Retina (tissue), 1 donor: ENCODE measurements at regions not wholly inside any gene's neighbourhood (a gene's known extent, or its start where the extent isn't known, plus 50 kb on each side); places are given as distances from the start of the nearest gene placed in this dataset.
"Not testable (repeated sequence)": the region's sequence is repeated elsewhere in the genome, so short reads cannot be mapped to it uniquely, and the experiment has no call there.

Experiments
- DNase-seq: peaks from one replicate; pipeline ENCODE4 v3.0.0-alpha.2; 2016

- DNase-seq: no peak
These were observed 109.8 kb upstream of the HDX start for GRCh38 chrX:84611843-84612636.

DNA sequence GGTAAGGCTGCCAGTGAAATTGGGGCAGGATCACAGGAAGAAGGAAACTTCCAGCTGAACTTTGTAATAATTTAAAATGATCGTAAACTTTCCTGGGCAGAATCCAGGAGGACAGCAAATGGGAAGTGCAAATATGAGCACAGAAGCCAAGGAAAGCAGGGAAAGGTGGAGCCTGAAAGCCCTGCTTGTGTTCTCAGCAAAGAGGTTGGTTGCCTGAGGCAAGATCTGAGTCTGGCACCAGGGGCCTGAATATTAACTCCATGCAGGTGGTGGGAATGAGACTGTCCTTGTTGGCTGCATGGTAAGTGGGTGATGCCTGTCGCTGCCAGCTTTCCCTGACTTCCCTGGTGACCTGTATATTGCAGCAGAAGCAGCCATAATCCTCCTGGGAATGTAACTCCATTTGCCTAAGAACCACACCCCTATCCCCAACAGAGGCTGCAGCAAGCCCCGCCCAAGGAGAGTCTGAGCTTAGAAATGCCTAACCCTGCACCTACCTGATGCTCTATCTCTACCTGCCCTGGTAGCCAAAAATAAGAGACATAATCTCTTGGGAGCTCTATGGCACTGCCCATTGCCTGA lies 132.0 kb upstream of the HDX start:
- DNase-seq: no peak

- no peak for DNase-seq
These were observed 163.8 kb upstream of the HDX start for GRCh38 chrX:84666086-84666485.

DNA sequence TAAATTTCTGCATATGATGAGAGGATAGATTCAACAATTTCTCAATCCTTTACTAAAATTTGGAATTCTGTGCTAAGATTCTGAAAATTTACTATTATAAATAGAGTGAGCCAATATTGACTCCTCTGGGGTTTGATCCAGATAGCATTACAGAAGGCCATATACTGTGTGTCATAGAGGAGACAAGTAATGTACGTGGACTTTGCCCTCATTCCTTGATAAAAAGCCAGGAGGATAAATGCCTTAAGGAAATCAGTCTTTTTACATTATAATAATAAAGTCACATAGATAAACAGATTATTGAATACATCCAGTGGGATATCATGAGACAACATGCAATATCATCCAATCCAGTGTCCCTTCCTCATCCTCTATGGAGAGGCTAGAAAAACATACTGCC lies 188.0 kb upstream of the HDX start:
- no peak for DNase-seq

- DNase-seq: no peak
These were observed 207.7 kb upstream of the HDX start for GRCh38 chrX:84709987-84710386.

DNA sequence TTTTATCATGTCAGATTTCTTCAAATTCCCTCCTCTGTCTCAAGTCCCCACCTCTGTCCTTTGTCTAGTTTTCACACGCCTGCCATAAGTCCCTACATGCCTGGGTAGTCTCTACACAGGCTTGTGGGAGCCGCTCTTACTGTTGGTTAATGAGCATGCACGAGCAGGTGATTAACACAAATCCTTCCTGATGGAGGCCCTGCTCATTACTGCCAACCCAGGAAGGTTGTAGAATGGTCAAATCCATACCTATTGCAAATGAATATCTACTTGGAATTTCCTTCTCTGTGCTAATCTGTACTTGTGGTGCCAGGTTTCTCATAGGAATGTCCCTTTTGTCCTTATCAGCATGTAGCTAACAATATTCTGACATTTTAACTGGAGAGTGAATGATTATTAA lies 208.4 kb upstream of the HDX start:
- DNase-seq: no peak

DNA sequence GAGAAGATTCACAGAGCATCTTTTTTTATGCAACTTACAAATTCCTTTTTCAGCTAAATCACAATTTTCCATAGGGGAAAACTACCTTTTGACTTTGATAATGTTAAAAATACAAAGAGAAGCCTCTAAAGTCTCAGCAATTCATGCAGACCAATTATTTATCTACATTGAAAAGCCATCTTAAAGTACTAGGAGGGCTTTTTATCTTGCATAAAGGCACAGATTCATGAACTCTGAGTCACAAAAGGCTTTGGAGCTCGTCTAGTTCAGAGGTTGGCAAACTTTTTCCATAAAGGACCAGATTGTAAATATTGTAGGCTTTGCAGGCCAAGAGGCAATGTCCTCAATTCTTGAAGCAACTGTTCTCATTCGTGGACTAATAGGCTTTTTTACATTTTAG lies 210.4 kb upstream of the HDX start:
- DNase-seq: no peak

- DNase-seq: no peak
These were observed 213.1 kb upstream of the HDX start for GRCh38 chrX:84715315-84715714.

DNA sequence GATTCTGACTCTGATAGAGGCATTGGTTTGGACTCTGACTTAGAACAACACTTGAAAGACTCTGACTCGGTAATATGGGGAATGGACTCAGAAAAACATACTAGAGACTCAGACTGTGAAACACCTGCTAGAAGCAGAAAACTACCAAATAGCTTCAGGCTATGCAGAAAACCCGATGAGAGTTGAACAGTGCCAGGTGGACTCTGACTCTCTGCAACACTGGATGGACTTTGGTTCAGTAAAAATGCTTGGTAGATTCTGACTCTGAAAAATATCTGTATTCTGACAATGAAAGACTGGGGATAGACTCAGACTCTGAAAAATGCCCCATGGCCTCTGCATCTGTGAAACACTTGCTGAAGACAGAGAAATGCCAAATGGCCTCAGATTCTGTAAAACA lies 215.1 kb upstream of the HDX start:
- no peak for DNase-seq

- no peak for DNase-seq
These were observed 219.2 kb upstream of the HDX start for GRCh38 chrX:84721416-84721815.

GRCh38 chrX:84724576-84724975 lies 222.3 kb upstream of the HDX start:
- DNase-seq: no peak

GRCh38 chrX:84729408-84729807 lies 227.2 kb upstream of the HDX start:
- DNase-seq: no peak

GRCh38 chrX:84729809-84730208 lies 227.6 kb upstream of the HDX start:
- DNase-seq: peak; percentile 28

DNA sequence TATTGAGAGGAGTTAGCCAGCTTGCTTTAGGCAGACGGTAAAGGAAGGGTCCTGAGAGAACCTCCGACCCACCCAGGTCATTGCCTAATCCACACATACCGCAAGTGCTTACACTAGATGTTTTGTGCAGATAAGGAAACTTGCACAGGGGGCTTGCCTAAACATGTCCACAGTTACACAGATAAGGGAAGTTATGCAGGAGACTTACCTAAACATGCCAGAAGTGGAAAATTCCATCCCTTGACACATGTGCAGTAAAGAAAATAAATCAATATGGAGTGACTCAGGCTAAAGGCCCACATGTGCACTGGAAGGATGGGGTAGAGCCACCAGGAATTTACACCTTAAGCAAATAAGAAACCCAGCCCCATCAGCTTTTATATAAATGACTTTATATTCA lies 232.8 kb upstream of the HDX start:
- DNase-seq: no peak

DNA sequence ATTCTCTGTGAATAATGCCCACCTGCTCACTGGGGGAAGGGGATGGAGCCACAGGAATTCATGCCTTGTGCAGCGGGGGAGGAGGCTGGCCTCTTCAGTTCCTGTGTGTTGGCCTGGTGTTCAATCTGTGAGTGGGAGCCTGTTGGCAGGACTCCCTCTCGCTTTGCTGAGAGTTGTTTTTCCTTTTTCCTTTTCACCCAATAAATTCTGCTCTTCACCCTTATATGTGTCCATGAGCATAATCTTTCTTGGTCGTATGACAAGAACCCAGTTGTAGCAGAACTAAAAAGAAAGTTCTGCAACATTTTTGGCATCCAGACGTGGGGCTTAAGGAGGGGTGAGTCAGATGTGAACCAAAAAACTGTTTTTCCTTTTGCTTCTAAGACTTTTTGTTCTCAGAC lies 235.2 kb upstream of the HDX start:
- no peak for DNase-seq

DNA sequence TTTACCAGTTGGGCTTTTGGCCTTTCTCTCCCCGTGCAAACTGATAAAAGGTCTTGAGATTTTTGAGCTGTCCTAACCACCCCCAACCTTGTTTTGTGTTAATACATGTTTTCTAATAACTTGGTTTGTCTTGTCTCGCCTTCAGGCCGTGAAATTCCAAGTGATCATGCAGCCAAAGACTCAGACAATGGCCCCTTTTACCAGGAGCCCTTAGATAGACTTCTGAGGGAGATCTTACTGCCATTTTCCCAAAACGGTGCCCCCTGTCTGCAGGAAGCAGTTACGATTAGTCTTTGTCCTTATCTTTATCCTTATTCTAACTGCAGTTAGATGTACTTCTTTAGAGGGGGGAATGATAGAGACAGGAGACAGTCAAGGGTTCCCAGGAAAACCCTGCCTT lies 245.3 kb upstream of the HDX start:
- DNase-seq: no peak

- DNase-seq: no peak
These were observed 246.9 kb upstream of the HDX start for GRCh38 chrX:84748965-84749656.

DNA sequence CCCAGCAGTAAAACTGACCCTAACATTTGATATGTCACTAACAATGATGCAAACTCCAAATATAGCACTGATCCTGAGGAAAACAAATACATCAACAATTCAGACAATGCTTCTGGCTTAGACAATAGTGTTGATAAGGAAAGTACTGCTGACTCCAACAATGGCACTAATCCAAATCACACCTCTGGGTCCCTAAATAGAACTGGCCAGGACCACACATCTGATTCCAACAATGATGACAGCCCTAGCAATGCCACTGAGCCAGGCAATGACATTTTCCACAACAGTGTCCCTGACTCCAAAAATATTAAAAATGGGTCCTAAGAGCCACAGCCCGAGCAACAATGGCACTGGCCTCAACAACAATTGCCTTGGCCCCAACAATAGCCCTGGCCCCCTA lies 243.1 kb upstream of the APOOL start:
- DNase-seq: no peak

DNA sequence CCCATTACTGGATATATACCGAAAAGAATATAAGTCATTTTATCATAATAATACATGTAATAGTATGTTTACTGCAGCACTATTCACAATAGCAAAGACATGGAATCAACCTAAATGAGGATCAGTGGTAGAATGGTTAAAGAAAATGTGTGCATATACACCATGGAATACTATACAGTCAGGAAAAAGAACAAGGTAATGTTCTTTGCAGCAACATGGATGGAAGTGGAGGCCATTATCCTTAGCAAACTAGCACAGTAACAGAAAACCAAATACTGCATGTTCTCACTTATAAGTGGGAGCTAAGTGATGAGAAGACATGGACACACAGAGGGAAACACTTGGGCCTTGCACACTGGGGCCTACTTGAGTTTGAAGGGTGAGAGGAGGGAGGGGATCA lies 207.4 kb upstream of the APOOL start:
- DNase-seq: no peak

DNA sequence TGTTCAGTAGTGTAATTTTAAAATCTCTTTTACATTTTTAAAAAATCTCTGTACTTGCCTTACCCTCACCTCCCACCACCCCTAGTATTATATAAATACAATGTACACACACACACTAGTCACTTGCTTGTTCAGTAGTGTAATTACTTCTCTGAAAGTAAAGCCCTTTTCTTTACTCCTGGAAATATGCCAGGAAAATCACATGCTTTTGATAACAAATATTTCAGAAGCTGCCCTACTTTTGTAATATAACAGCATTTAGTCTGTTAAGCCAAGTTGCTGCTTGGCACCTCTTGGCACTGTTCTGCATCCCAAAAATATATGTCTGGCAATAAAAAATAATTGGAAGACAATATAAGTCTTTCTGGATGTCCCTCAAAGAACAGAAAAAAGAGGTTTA lies 172.8 kb upstream of the APOOL start:
- DNase-seq: no peak

DNA sequence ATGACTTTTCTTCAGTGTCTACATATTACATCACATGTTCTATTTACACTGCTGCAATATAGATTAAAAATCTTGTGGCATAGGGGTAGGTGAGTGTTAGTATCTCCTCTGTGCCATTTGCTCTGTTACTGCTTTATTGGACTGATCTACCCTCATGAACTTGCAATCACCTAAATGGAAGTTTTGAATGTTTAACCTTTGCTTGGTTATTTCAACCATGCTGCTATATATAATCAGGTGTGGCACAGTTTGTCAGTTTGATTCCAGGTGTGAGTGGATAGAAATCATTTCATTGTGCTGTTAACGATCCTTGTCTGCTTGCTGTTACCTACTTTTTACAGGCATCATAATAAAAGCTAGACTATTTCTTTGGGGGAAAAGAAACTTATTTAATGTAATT lies 157.1 kb upstream of the APOOL start:
- DNase-seq: not testable (repeated sequence)

DNA sequence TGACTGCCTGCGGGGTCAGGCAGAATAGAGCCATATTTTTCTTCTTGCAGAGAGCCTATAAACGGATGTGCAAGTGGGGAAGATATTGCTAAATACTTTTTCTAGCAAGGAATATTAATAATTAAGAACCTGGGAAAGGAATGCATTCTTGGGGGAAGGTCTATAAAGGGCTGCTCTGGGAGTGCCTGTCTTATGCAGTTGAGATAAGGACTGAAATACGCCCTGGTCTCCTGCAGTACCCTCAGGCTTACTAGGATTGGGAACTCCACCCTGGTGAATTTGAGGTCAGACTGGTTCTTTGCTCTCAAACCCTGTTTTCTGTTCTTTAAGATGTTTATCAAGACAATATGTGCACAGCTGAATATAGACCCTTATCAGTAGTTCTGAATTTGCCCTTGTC lies 152.5 kb upstream of the APOOL start:
- not testable (repeated sequence) for DNase-seq

- not testable (repeated sequence) for DNase-seq
These were observed 146.9 kb upstream of the APOOL start for GRCh38 chrX:84856791-84857190.

- not testable (repeated sequence) for DNase-seq
These were observed 144.9 kb upstream of the APOOL start for GRCh38 chrX:84858771-84859170.
